ENCODE measurements at regions not wholly inside any gene's neighbourhood (a gene's known extent, or its start where the extent isn't known, plus 50 kb on each side); places are given as distances from the start of the nearest gene placed in this dataset.

DNA sequence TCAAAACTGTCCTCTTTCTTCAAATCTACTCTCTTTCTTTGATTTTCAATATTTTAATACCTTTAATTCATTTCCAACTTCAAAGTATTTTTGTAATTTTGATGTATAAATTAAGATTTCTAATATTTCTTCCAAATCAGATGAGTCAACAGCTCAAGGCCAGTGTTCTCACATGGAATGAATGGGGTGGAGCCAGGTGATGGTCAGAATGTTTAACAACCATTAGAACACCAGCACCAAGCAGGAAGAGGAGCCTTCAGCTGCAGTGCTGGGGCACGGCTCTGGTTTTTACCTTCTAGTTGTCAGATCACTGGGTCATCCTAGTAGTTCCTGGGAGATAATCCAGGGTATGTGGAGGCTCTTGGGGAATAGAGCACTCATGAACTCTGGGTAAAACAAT lies 494.5 kb upstream of the PDZRN3 start:
- TF ChIP-seq, protein P1, sequence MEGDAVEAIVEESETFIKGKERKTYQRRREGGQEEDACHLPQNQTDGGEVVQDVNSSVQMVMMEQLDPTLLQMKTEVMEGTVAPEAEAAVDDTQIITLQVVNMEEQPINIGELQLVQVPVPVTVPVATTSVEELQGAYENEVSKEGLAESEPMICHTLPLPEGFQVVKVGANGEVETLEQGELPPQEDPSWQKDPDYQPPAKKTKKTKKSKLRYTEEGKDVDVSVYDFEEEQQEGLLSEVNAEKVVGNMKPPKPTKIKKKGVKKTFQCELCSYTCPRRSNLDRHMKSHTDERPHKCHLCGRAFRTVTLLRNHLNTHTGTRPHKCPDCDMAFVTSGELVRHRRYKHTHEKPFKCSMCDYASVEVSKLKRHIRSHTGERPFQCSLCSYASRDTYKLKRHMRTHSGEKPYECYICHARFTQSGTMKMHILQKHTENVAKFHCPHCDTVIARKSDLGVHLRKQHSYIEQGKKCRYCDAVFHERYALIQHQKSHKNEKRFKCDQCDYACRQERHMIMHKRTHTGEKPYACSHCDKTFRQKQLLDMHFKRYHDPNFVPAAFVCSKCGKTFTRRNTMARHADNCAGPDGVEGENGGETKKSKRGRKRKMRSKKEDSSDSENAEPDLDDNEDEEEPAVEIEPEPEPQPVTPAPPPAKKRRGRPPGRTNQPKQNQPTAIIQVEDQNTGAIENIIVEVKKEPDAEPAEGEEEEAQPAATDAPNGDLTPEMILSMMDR (conservative IDR thresholded peaks at IDR 0.05 in 1 of 2, IDR thresholded peaks at IDR 0.05 in 1 of 2; ENCODE audit: extremely low read depth in 1 of 2, insufficient read depth in 1 of 2, low read depth in 1 of 2, low read length in 2 of 2), result no peak
- TF ChIP-seq EZH2 (IDR thresholded peaks at IDR 0.05; ENCODE audit: borderline replicate concordance, low read length), result no peak
